ENCODE measurements at regions not wholly inside any gene's neighbourhood (a gene's known extent, or its start where the extent isn't known, plus 50 kb on each side); places are given as distances from the start of the nearest gene placed in this dataset.

- FAIRE-seq: no peak
- DNase-seq (ENCODE audit: extremely low spot score, insufficient read length, low read depth): no peak
These were observed 212.9 kb upstream of the LRRN1 start for GRCh38 chr3:3586336-3586735.

GRCh38 chr3:3579658-3580057 lies 219.6 kb upstream of the LRRN1 start:
- FAIRE-seq: no peak
- DNase-seq (ENCODE audit: extremely low spot score, insufficient read length, low read depth): no peak

GRCh38 chr3:3578718-3579117 lies 220.5 kb upstream of the LRRN1 start:
- DNase-seq (ENCODE audit: extremely low spot score, insufficient read length, low read depth) (no peak), FAIRE-seq (no peak)

DNA sequence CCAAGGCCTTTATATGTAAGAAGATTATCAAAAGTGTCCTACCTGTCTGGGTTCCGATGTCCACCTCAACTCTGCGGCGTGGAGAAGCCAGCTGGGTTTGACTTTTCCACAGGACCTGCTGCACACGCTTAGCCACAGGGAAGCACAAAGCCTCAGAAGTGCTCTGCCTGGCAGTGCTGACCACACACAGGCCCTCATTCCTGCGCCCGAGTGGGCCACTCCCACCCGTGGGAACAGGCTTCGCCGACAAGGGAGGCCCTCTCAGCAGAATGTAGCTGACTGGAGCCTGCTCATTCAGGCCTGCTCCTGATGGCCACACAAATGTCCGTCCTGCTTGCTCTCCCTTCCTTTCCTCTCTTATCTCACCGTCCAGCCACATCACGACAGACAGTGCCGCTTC lies 221.4 kb upstream of the LRRN1 start:
- FAIRE-seq (no peak), DNase-seq (ENCODE audit: extremely low spot score, insufficient read length, low read depth) (no peak)

- DNase-seq (ENCODE audit: extremely low spot score, insufficient read length, low read depth) (no peak), FAIRE-seq (no peak)
These were observed 225.9 kb upstream of the LRRN1 start for GRCh38 chr3:3573341-3573740.

GRCh38 chr3:3560591-3561311 lies 238.5 kb upstream of the LRRN1 start:
- DNase-seq (ENCODE audit: extremely low spot score, insufficient read length, low read depth): no peak
- FAIRE-seq: no peak

- DNase-seq (ENCODE audit: extremely low spot score, insufficient read length, low read depth) (no peak), FAIRE-seq (no peak)
These were observed 239.4 kb upstream of the LRRN1 start for GRCh38 chr3:3559786-3560185.

GRCh38 chr3:3556078-3556477 lies 243.2 kb upstream of the LRRN1 start:
- DNase-seq (ENCODE audit: extremely low spot score, insufficient read length, low read depth) (no peak), FAIRE-seq (no peak)

GRCh38 chr3:3553236-3553635 lies 246.0 kb upstream of the LRRN1 start:
- FAIRE-seq (no peak), DNase-seq (ENCODE audit: extremely low spot score, insufficient read length, low read depth) (no peak)

DNA sequence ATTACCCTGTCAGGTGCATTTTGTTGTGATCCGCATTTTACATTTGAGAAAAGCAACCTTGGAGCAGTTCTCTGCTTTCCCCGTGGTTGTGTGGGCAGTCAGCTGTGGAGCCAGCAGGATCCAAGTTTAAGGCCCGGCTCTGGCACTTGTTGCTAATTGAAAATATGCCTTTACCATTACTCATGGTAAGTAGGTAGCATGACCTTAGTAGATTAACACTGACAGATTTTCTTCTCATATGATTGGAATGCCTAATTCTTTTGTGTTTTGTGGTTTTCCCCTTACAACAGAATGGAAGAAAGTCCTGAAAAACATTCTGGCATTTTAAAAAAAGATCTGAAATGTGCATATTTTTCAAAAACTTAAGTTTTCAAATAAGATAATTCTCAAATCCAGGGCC lies 246.5 kb upstream of the LRRN1 start:
- no peak for FAIRE-seq
- DNase-seq (ENCODE audit: extremely low spot score, insufficient read length, low read depth): no peak

- DNase-seq (ENCODE audit: extremely low spot score, insufficient read length, low read depth): no peak
These were observed 247.2 kb upstream of the LRRN1 start for GRCh38 chr3:3551981-3552380.

GRCh38 chr3:3545360-3545759 lies 253.9 kb upstream of the LRRN1 start:
- no peak for FAIRE-seq
- no peak for DNase-seq (ENCODE audit: extremely low spot score, insufficient read length, low read depth)

More at GRCh38 chr3:3551981-3552380, 247.2 kb upstream of the LRRN1 start:
- FAIRE-seq: no peak

- no peak for FAIRE-seq
- DNase-seq (ENCODE audit: extremely low spot score, insufficient read length, low read depth): no peak
These were observed 260.8 kb upstream of the LRRN1 start for GRCh38 chr3:3538451-3538850.

DNA sequence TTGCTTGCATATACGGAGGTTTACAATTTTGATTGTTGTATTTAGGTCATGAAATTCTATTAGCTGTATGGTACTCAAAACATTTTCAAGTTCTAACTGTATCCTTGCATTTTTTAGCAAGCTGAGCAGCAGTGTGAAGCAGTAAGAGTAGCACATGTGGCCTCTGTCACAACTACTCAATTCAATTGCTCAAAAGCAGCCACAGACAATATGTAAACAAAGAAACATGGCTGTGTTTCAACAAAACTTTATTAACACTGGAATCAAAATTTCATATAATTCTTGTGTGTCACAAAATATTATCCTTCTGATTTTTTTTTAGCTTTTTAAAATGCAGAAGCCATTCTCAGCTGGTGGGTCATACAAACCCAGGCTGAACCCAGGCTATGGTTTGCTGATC lies 266.7 kb upstream of the LRRN1 start:
- no peak for DNase-seq (ENCODE audit: extremely low spot score, insufficient read length, low read depth)
- FAIRE-seq: no peak

- no peak for FAIRE-seq
- DNase-seq (ENCODE audit: extremely low spot score, insufficient read length, low read depth): no peak
These were observed 267.8 kb upstream of the LRRN1 start for GRCh38 chr3:3531476-3531875.

GRCh38 chr3:3519266-3519665 lies 280.0 kb upstream of the LRRN1 start:
- FAIRE-seq (no peak), DNase-seq (ENCODE audit: extremely low spot score, insufficient read length, low read depth) (no peak)

DNA sequence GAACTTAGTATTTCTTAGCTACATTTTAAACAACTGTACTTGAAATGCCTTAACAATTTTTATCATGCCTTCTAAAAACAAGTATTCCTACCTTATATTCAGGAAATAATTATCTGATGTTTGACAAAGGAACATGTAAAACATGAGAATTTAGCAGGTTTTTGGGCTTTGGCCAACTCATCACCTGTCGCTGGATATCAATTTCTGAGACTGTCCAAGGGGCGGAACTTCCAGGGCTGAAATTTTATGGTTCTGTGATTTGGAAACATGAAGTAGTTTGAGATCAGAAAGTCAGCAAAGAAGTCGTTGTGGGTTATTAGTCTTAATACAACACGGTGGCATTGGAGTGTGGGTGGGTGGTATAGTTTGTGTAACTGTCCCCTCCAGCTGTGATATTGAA lies 282.2 kb upstream of the LRRN1 start:
- DNase-seq (ENCODE audit: extremely low spot score, insufficient read length, low read depth) (no peak), FAIRE-seq (no peak)

- no peak for FAIRE-seq
- DNase-seq (ENCODE audit: extremely low spot score, insufficient read length, low read depth): no peak
These were observed 282.8 kb upstream of the LRRN1 start for GRCh38 chr3:3516384-3516783.

DNA sequence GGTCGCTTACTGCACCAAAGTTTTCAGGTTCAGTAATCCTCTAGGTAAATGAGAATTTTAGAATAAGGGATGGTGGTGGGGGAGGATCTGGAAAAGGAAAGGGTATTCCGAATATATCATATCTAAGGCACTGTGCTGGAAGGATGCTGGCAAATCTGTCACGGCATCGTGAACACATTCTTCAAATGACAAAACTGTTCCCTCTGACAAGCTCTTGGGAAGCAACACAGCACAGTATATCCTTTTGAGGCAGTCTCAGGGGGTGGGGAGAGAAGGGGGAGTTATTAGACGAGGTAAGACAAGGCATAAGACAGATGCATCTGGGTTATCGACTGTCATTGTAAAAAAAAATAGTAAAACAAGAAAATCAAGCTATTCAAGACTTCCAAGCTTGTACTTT lies 289.6 kb upstream of the LRRN1 start:
- FAIRE-seq (no peak), DNase-seq (ENCODE audit: extremely low spot score, insufficient read length, low read depth) (no peak)

GRCh38 chr3:3504686-3505085 lies 294.5 kb upstream of the LRRN1 start:
- no peak for FAIRE-seq

GRCh38 chr3:3503411-3503810 lies 295.8 kb upstream of the LRRN1 start:
- DNase-seq (ENCODE audit: extremely low spot score, insufficient read length, low read depth): no peak
- no peak for FAIRE-seq

More at GRCh38 chr3:3504686-3505085, 294.5 kb upstream of the LRRN1 start:
- DNase-seq (ENCODE audit: extremely low spot score, insufficient read length, low read depth): no peak

DNA sequence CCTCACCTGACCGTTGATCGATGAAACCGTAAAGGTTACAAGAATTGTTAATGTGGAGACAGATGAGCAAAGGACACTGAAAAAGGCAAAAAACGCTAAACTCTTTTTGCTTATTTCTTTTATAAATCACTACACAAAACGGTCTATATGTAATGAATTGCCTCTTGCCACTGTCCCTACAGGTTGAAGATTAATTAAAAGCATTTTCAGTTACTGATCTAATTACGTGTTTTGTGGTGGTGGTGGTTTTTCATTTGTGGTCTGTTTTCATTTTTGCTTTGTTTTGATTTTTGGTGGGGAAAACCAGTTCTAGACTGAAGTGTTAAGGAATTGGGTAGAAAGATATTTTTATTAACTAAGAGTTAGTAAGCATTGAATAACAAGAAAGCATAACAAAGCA lies 299.2 kb upstream of the LRRN1 start:
- no peak for DNase-seq (ENCODE audit: extremely low spot score, insufficient read length, low read depth)
- no peak for FAIRE-seq

Measured in GM18507 (cell line).